K562 (cell line): ENCODE measurements at regions not wholly inside any gene's neighbourhood (a gene's known extent, or its start where the extent isn't known, plus 50 kb on each side); places are given as distances from the start of the nearest gene placed in this dataset.

Experiments
- ATAC-seq: fragments of 200-7000 bp; cut with Tn5 transposase; 3 replicates; pipeline ENCODE4 v1.9.1; 2020; ENCODE audit warnings: moderate library complexity
- BruUV-seq: library from RNA; stranded (reverse); fragments of 400-500 nt; replicated peaks from 2 replicates; lab custom pipeline; 2021; lab: Mats Ljungman, UMichigan
- CTCF ChIA-PET: fragments of 300-600 bp; formaldehyde crosslinking; extraction: SDS; loops from one replicate; lab custom pipeline; 2021; ENCODE audit warnings: low intra/inter-chr PET ratio; lab: Yijun Ruan, JAX
- POLR2A ChIA-PET: fragments of 300-600, 350-650 bp; sonication (Branson Sonifier 250); formaldehyde crosslinking; extraction: SDS; loops from one replicate; lab custom pipeline; 2021; ENCODE audit warnings: antibody characterized with exemption, inconsistent platforms; lab: Yijun Ruan, JAX
- DNase-seq, 4 experiments: peaks; one replicate each; pipeline versions ENCODE4 v3.0.0 to v3.0.0-alpha.2; 2011 to 2018; ENCODE audit warnings: low spot score in 3 of 4, mixed read lengths in 3 of 4; ENCODE audit errors: extremely low read depth in 1 of 4
- FAIRE-seq: peaks from 2 replicates; lab custom pipeline; 2011; peaks lifted over from hg19 to GRCh38; lab: Jason Lieb, UNC
- H2AFZ ChIP-seq: 2 replicates; pipeline ENCODE4 v1.6.0; 2011; ENCODE audit warnings: low read depth, low read length, control low read depth, inconsistent platforms
- H3K27ac ChIP-seq: fragments of 200-600 bp; 3 replicates; pipeline ENCODE4 v1.8.0; 2011; ENCODE audit warnings: low read depth, mild to moderate bottlenecking, control low read depth, inconsistent platforms, low read length, moderate library complexity, mixed read lengths; ENCODE audit errors: extremely low read depth
- H3K27me3 ChIP-seq, 2 experiments: fragments of 300-600 bp in 1 of 2; 2 replicates in 1 of 2; 3 replicates in 1 of 2; pipeline versions ENCODE4 v1.6.0 to v1.8.0; 2011; ENCODE audit warnings: inconsistent platforms in 2 of 2, low read length in 2 of 2, mild to moderate bottlenecking in 1 of 2, mixed read lengths in 1 of 2, moderate library complexity in 1 of 2; ENCODE audit not compliant: control insufficient read depth in 2 of 2, insufficient read depth in 2 of 2
- H3K36me3 ChIP-seq: fragments of 300-600 bp; 3 replicates; pipeline ENCODE4 v1.8.0; 2011; ENCODE audit warnings: mild to moderate bottlenecking, low read length, inconsistent platforms; ENCODE audit not compliant: control insufficient read depth, insufficient read depth
- H3K4me1 ChIP-seq, 2 experiments: fragments of 200-600 bp in 1 of 2; replicated peaks in 1 of 2; 2 replicates in 1 of 2; 3 replicates in 1 of 2; pipeline versions ENCODE4 v1.5.1 to v1.8.0; 2011; ENCODE audit warnings: inconsistent platforms in 2 of 2, low read length in 2 of 2, mild to moderate bottlenecking in 1 of 2, mixed read lengths in 1 of 2, moderate library complexity in 1 of 2; ENCODE audit not compliant: control insufficient read depth in 2 of 2, insufficient read depth in 2 of 2
- H3K4me2 ChIP-seq: 2 replicates; pipeline ENCODE4 v1.6.1; 2011; ENCODE audit warnings: low read length, control low read depth, inconsistent platforms, mixed read lengths; ENCODE audit not compliant: insufficient read depth
- H3K4me3 ChIP-seq: fragments of 200-600 bp; sonication (generic), shearing (Covaris generic); 2 replicates; pipeline ENCODE4 v1.5.1; 2016; ENCODE audit warnings: control low read depth, inconsistent platforms
- H3K79me2 ChIP-seq: fragments of 200-600 bp; 3 replicates; pipeline ENCODE4 v1.8.0; 2011; ENCODE audit warnings: low read length, inconsistent platforms; ENCODE audit not compliant: control insufficient read depth, insufficient read depth
- H3K9ac ChIP-seq, 2 experiments: 2 replicates each; pipeline versions ENCODE4 v1.6.0 to v1.6.1; 2011; ENCODE audit warnings: low read depth in 2 of 2, low read length in 2 of 2, control low read depth in 1 of 2, inconsistent platforms in 1 of 2, mild to moderate bottlenecking in 1 of 2, mixed read lengths in 1 of 2; ENCODE audit not compliant: insufficient read depth in 1 of 2
- H3K9me1 ChIP-seq: one replicate; pipeline ENCODE4 v1.6.0; 2011; ENCODE audit warnings: inconsistent platforms, mild to moderate bottlenecking, low read length, moderate library complexity; ENCODE audit not compliant: control insufficient read depth, insufficient read depth
- H3K9me3 ChIP-seq: replicated peaks from 2 replicates; pipeline ENCODE4 v1.5.1; 2011; ENCODE audit warnings: low read depth, low read length, inconsistent platforms; ENCODE audit not compliant: control insufficient read depth, insufficient read depth
- H4K20me1 ChIP-seq: replicated peaks from 2 replicates; pipeline ENCODE4 v1.6.1; 2011; ENCODE audit warnings: low read length, inconsistent platforms, mixed read lengths; ENCODE audit not compliant: control insufficient read depth, insufficient read depth
- ATF1 ChIP-seq, 2 experiments: fragments of 450-650 bp in 1 of 2; IDR thresholded peaks; 2 replicates each; pipeline ENCODE4 v1.6.1; 2016; ENCODE audit warnings: missing compliant biosample characterization in 1 of 2, missing genetic modification characterization in 1 of 2
- DEAF1 ChIP-seq: fragments of 450-650 bp; formaldehyde crosslinking; IDR thresholded peaks from 2 replicates; pipeline ENCODE4 v1.4.0; 2020; ENCODE audit warnings: mild to moderate bottlenecking, moderate library complexity
- ERF ChIP-seq: fragments of 450-650 bp; formaldehyde crosslinking; IDR thresholded peaks from 2 replicates; pipeline ENCODE4 v1.4.0; 2020; ENCODE audit warnings: mild to moderate bottlenecking, mixed read lengths
- HLTF ChIP-seq: fragments of 450-650 bp; IDR thresholded peaks from 2 replicates; pipeline ENCODE4 v1.6.1; 2016
- JUND ChIP-seq, 2 experiments: IDR thresholded peaks; 2 replicates in 1 of 2; 3 replicates in 1 of 2; pipeline ENCODE4 v1.6.1; 2011; ENCODE audit warnings: borderline replicate concordance in 2 of 2, low read depth in 2 of 2, low read length in 2 of 2, improper control_type of control experiment in 1 of 2, missing biosample characterization in 1 of 2, missing genetic modification characterization in 1 of 2, missing genetic modification reagents in 1 of 2
- TGIF2 ChIP-seq: sonication (generic); formaldehyde crosslinking; IDR thresholded peaks from 2 replicates; pipeline ENCODE4 v1.8.1; 2022; ENCODE audit warnings: mild to moderate bottlenecking, missing genetic modification reagents, moderate library complexity
- ZSCAN32 ChIP-seq: fragments of 450-650 bp; formaldehyde crosslinking; IDR thresholded peaks from 2 replicates; pipeline ENCODE4 v1.4.0; 2020; ENCODE audit warnings: mild to moderate bottlenecking, moderate library complexity
- WGBS: fragments of 100-300 bp; shearing (Covaris generic); methylation state at CpG from one replicate; pipeline ENCODE4 v1.1.6; 2016; ENCODE audit warnings: low coverage, mixed read lengths; ENCODE audit not compliant: insufficient coverage; ENCODE audit errors: missing lambda C conversion rate; 5-methylcytosine and 5-hydroxymethylcytosine counted together
- in situ Hi-C: fragments of 300-500 bp; cut with MboI; formaldehyde crosslinking; loops from 4 replicates; pipeline ENCODE4 v1.15.0; 2018; ENCODE audit warnings: inconsistent platforms, mixed read lengths
- intact Hi-C: fragments of 100-400 bp; cut with micrococcal nuclease; formaldehyde crosslinking; loops from 2 replicates; pipeline ENCODE4 v1.14.2; 2022

GRCh38 chr12:14244876-14245669 is 120.4 kb upstream of the ATF7IP start:
- 19% methylated on average over 3 of the region's 3 CpGs for WGBS

More at GRCh38 chr12:14244876-14245669, 120.4 kb upstream of the ATF7IP start:
- ATAC-seq (no peak), DNase-seq (no peak), FAIRE-seq (no peak)
- H3K27me3 ChIP-seq: no peaks in the 10 kb centered on the region
- no peaks in the 10 kb centered on the region for H4K20me1 ChIP-seq
- no peaks in the 10 kb centered on the region for H3K36me3 ChIP-seq
- CTCF ChIA-PET: no interaction called here
- H3K27ac ChIP-seq: no peak overlapping the region
- no peak overlapping the region for H3K4me2 ChIP-seq
- H3K4me3 ChIP-seq: no peak overlapping the region
- POLR2A ChIA-PET: interaction anchor here (1.2 kb wide), 1 partner anchor 13 kb away, joined by 3 read pairs; no protein-coding TSS in a partner anchor
- in situ Hi-C loops: no loop called here
- no peak overlapping the region for H2AFZ ChIP-seq
- no peaks in the 10 kb centered on the region for H3K9me1 ChIP-seq
- no peaks in the 10 kb centered on the region; a peak in 1 of 5 replicates for H3K4me1 ChIP-seq
- no peaks in the 10 kb centered on the region for H3K79me2 ChIP-seq
- intact Hi-C loops: no loop called here
- TF ChIP-seq JUND (IDR thresholded peaks at IDR 0.05; ENCODE audit: borderline replicate concordance, low read depth, low read length): no peak
- no peak for TF ChIP-seq JUND (tag; IDR thresholded peaks at IDR 0.05; ENCODE audit: borderline replicate concordance, low read depth, low read length)
- TF ChIP-seq DEAF1: no peak
- TF ChIP-seq ERF: no peak
- TF ChIP-seq ATF1 (CRISPR knock-in tag; IDR thresholded peaks at IDR 0.05): no peak
- no peak for TF ChIP-seq ATF1 (tag; IDR thresholded peaks at IDR 0.05)
- TF ChIP-seq HLTF: no peak
- TF ChIP-seq ZSCAN32 (CRISPR knock-in tag): no peak
- no peak for TF ChIP-seq TGIF2 (CRISPR knock-in tag)
- no peak overlapping the region for H3K9ac ChIP-seq
- H3K9me3 ChIP-seq: peaks cover 3% of the 10 kb centered on the region; the same call in 1 of the 2 replicates
- no TSS peak for BruUV-seq
